Activated T-helper 1 cell treated with anti-CD3 and anti-CD28 coated beads, Interleukin-12 subunit alpha, Interleukin-12 subunit beta, Interleukin-2, Interleukin-4 antibody, amounts not matched to agents 30 ng/mL and 10 ng/mL and 1 ng/mL, durations not matched to agents 14 hours and 24 hours and 36 hours (primary cell): ENCODE measurements at regions not wholly inside any gene's neighbourhood (a gene's known extent, or its start where the extent isn't known, plus 50 kb on each side); places are given as distances from the start of the nearest gene placed in this dataset.

Source experiments
- DNase-seq: peaks from one replicate; pipeline ENCODE4 v3.0.0; 2021; ENCODE audit warnings: low spot score
- H3K27ac Mint-ChIP-seq: one replicate; pipeline ENCODE4 v1.8.0; 2021; ENCODE audit warnings: mild to moderate bottlenecking, mixed read lengths
- H3K27me3 Mint-ChIP-seq: one replicate; pipeline ENCODE4 v1.8.0; 2022; ENCODE audit warnings: mild to moderate bottlenecking, moderate library complexity, mixed read lengths; ENCODE audit not compliant: insufficient read depth
- H3K36me3 Mint-ChIP-seq: one replicate; pipeline ENCODE4 v1.8.0; 2021; ENCODE audit warnings: low read depth, mixed read lengths
- H3K4me1 Mint-ChIP-seq: one replicate; pipeline ENCODE4 v1.8.0; 2021; ENCODE audit warnings: low read depth, mixed read lengths
- H3K4me3 Mint-ChIP-seq: one replicate; pipeline ENCODE4 v1.8.0; 2021; ENCODE audit warnings: mild to moderate bottlenecking, moderate library complexity, mixed read lengths
- H3K9me3 Mint-ChIP-seq: one replicate; pipeline ENCODE4 v1.8.0; 2021; ENCODE audit warnings: mixed read lengths
- intact Hi-C: fragments of 100-400 bp; cut with micrococcal nuclease; formaldehyde crosslinking; loops from one replicate; pipeline ENCODE4 v1.15.1; 2024

DNA sequence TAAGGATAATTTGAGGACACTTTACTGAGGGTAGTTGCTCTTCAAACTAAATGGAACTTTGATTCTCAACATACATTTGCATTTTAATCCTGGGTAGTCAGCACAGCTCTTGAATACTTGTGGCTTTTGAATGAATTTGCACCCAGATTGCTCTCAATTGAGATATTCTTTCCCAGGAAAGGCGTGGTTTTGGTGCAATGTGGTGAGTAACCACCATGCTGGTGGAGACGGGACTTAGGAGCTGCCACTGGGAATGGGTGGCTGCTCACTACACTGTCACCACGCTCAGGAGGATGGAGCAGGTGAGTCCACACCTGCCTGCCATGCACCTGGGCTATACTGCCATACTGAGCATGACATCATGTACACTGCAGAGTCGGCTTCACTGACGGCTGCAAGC, 99.2 kb downstream of the IRX1 start:
- H3K27me3 Mint-ChIP-seq = no peaks in the 10 kb centered on the region
- no peak overlapping the region for H3K4me3 Mint-ChIP-seq

GRCh38 chr5:3695818-3696217, 100.2 kb downstream of the IRX1 start:
- H3K9me3 Mint-ChIP-seq = peaks cover 5% of the 10 kb centered on the region
- no peak overlapping the region for H3K27ac Mint-ChIP-seq
- intact Hi-C loops = no loop called here
- no peaks in the 10 kb centered on the region for H3K36me3 Mint-ChIP-seq
- no peaks in the 10 kb centered on the region for H3K27me3 Mint-ChIP-seq
- no peak for DNase-seq
- no peaks in the 10 kb centered on the region for H3K4me1 Mint-ChIP-seq
- H3K4me3 Mint-ChIP-seq = no peak overlapping the region

More for the DNA sequence above, 99.2 kb downstream of the IRX1 start:
- Mint-ChIP-seq H3K9me3 (peaks cover 5% of the 10 kb centered on the region), H3K36me3 (no peaks in the 10 kb centered on the region), H3K4me1 (no peaks in the 10 kb centered on the region), H3K27ac (no peak overlapping the region)
- no peak for DNase-seq
- intact Hi-C loops = no loop called here

- H3K4me3 Mint-ChIP-seq = no peak overlapping the region
- no peaks in the 10 kb centered on the region for H3K36me3 Mint-ChIP-seq
- no peaks in the 10 kb centered on the region for H3K4me1 Mint-ChIP-seq
- H3K27me3 Mint-ChIP-seq = no peaks in the 10 kb centered on the region
- intact Hi-C loops = no loop called here
- H3K9me3 Mint-ChIP-seq = peaks cover 5% of the 10 kb centered on the region
- H3K27ac Mint-ChIP-seq = no peak overlapping the region
- no peak for DNase-seq
Measured at GRCh38 chr5:3698412-3698811, 102.8 kb downstream of the IRX1 start.

DNA sequence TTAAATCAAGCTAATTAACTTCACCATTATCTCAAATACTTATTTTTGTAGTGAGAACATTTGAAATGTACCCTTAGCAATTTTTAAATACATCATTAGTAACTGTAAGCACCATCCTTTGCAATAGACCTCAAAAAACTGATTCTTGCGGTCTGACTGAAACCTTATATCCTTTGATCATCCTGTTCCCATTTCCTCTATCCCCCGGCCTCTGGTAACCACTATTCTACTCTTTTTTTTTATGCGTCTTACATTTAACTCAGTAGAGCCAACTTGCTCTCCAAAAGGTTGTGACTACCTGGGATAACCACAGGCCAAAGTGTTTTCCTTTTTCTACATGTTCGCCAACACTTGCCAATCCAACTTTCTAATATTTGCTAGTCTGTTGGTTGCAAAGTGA, 106.1 kb downstream of the IRX1 start:
- Mint-ChIP-seq H3K4me1 (no peaks in the 10 kb centered on the region), H3K4me3 (no peak overlapping the region), H3K9me3 (no peaks in the 10 kb centered on the region), H3K27ac (no peak overlapping the region), H3K36me3 (no peaks in the 10 kb centered on the region), H3K27me3 (no peaks in the 10 kb centered on the region)
- intact Hi-C loops = no loop called here
- DNase-seq = no peak

- no peaks in the 10 kb centered on the region for H3K27me3 Mint-ChIP-seq
- no peak overlapping the region for H3K4me3 Mint-ChIP-seq
- H3K36me3 Mint-ChIP-seq = no peaks in the 10 kb centered on the region
- intact Hi-C loops = no loop called here
- H3K27ac Mint-ChIP-seq = no peak overlapping the region
- H3K9me3 Mint-ChIP-seq = no peaks in the 10 kb centered on the region
- H3K4me1 Mint-ChIP-seq = no peaks in the 10 kb centered on the region
- no peak for DNase-seq
Measured at GRCh38 chr5:3704661-3705060, 109.0 kb downstream of the IRX1 start.

GRCh38 chr5:3709068-3709716, 113.6 kb downstream of the IRX1 start:
- H3K27ac Mint-ChIP-seq = no peak overlapping the region
- H3K4me1 Mint-ChIP-seq = no peaks in the 10 kb centered on the region
- H3K9me3 Mint-ChIP-seq = peaks cover 4% of the 10 kb centered on the region
- H3K36me3 Mint-ChIP-seq = no peaks in the 10 kb centered on the region
- H3K27me3 Mint-ChIP-seq = no peaks in the 10 kb centered on the region
- intact Hi-C loops = no loop called here
- H3K4me3 Mint-ChIP-seq = no peak overlapping the region
- no peak for DNase-seq

DNA sequence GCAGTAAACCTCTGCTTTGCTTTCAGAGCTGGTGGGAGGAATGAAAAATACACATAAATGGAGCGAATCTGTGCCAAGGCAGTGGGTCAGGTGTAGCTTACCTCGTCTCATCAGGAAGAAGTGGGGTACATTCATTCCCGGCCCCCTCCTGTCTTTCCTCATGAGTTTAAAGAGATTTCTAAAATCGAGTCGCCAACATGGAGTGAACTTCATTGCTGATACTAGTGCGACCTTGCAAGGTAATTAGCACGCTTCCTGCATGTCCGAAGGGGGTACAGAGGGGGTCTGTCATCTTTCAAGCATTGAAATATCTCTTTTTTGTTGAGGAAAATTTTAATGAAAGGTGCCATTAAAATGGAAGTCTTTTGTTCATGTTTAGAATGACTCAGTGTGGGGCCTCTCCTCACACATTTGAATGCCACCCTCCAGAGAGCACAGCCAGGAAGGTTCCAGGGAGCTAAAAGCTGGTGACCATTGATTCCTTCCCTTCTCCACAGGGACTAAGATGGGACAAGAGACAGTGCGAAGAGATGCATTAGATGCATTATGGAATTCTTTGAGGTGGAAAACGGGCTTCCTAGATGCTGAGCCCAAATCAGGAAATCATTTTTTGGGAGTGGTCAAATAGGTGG, 114.2 kb downstream of the IRX1 start:
- H3K4me1 Mint-ChIP-seq = no peaks in the 10 kb centered on the region
- H3K27ac Mint-ChIP-seq = no peak overlapping the region
- intact Hi-C loops = no loop called here
- no peaks in the 10 kb centered on the region for H3K27me3 Mint-ChIP-seq
- H3K4me3 Mint-ChIP-seq = no peak overlapping the region
- peaks cover 4% of the 10 kb centered on the region for H3K9me3 Mint-ChIP-seq
- DNase-seq = no peak
- H3K36me3 Mint-ChIP-seq = no peaks in the 10 kb centered on the region

- H3K4me1 Mint-ChIP-seq = no peaks in the 10 kb centered on the region
- H3K9me3 Mint-ChIP-seq = peaks cover 4% of the 10 kb centered on the region
- intact Hi-C loops = no loop called here
- DNase-seq = no peak
- H3K27ac Mint-ChIP-seq = no peak overlapping the region
- no peak overlapping the region for H3K4me3 Mint-ChIP-seq
- H3K27me3 Mint-ChIP-seq = no peaks in the 10 kb centered on the region
- no peaks in the 10 kb centered on the region for H3K36me3 Mint-ChIP-seq
Measured at GRCh38 chr5:3715062-3715461, 119.4 kb downstream of the IRX1 start.

GRCh38 chr5:3729631-3730030, 134.0 kb downstream of the IRX1 start:
- H3K27ac Mint-ChIP-seq = no peak overlapping the region
- H3K4me1 Mint-ChIP-seq = no peaks in the 10 kb centered on the region
- no peaks in the 10 kb centered on the region for H3K36me3 Mint-ChIP-seq
- no peaks in the 10 kb centered on the region for H3K9me3 Mint-ChIP-seq
- H3K4me3 Mint-ChIP-seq = no peak overlapping the region
- DNase-seq = no peak
- no peaks in the 10 kb centered on the region for H3K27me3 Mint-ChIP-seq
- intact Hi-C loops = no loop called here

DNA sequence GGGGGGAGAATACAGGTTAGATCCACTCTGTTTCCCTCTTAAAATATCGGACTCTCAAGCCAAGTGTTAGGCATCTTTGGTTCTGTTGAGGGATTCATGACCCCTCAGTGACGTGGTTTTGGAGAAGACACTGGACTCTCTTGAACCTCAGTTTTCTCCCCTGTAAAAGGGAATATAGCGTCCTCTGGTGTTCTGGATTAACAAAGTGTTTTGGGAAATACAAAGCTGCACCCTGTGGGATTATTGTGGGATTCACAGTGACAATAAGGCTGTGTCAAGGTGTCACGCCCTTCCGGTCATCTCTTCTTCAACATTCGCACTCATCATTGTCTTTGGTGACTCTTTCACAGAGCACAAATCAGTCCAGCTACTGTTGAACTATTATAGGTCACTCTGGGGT, 139.0 kb downstream of the IRX1 start:
- Mint-ChIP-seq H3K9me3 (no peaks in the 10 kb centered on the region), H3K4me3 (no peak overlapping the region), H3K36me3 (no peaks in the 10 kb centered on the region), H3K27me3 (no peaks in the 10 kb centered on the region), H3K27ac (no peak overlapping the region), H3K4me1 (no peaks in the 10 kb centered on the region)
- no peak for DNase-seq
- intact Hi-C loops = no loop called here

- intact Hi-C loops = no loop called here
- DNase-seq = no peak
- Mint-ChIP-seq H3K27ac (no peak overlapping the region), H3K36me3 (no peaks in the 10 kb centered on the region), H3K9me3 (no peaks in the 10 kb centered on the region), H3K27me3 (no peaks in the 10 kb centered on the region), H3K4me3 (no peak overlapping the region), H3K4me1 (no peaks in the 10 kb centered on the region)
Measured at GRCh38 chr5:3736466-3736865, 140.8 kb downstream of the IRX1 start.

DNA sequence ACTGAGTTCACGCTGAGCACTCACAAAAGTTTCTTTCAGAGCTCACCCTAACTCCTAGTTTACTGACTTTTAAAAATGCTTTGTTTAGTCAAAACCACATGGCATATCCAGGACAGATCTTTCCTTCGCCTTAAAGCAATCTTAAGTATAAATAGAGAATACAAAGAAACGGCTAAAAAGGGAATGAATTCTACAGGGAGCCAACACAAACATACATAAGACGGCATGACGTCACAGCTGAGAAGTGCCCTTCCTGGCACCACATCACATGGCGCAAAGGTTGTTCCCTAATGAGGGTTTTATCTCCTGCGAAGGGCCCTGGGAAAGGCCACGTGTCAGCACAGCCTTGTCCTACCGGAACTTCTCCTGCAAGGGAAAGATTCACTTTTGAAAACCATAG, 141.3 kb downstream of the IRX1 start:
- no peaks in the 10 kb centered on the region for H3K4me1 Mint-ChIP-seq
- no peak for DNase-seq
- no peak overlapping the region for H3K27ac Mint-ChIP-seq
- H3K9me3 Mint-ChIP-seq = peaks cover 3% of the 10 kb centered on the region
- no peak overlapping the region for H3K4me3 Mint-ChIP-seq
- H3K27me3 Mint-ChIP-seq = no peaks in the 10 kb centered on the region
- H3K36me3 Mint-ChIP-seq = no peaks in the 10 kb centered on the region
- intact Hi-C loops = no loop called here

GRCh38 chr5:3738919-3739318, 143.3 kb downstream of the IRX1 start:
- no peak overlapping the region for H3K27ac Mint-ChIP-seq
- intact Hi-C loops = no loop called here
- no peaks in the 10 kb centered on the region for H3K36me3 Mint-ChIP-seq
- no peaks in the 10 kb centered on the region for H3K4me1 Mint-ChIP-seq
- H3K27me3 Mint-ChIP-seq = no peaks in the 10 kb centered on the region
- no peak overlapping the region for H3K4me3 Mint-ChIP-seq
- no peak for DNase-seq
- H3K9me3 Mint-ChIP-seq = peaks cover 6% of the 10 kb centered on the region
